ENCODE measurements at regions not wholly inside any gene's neighbourhood (a gene's known extent, or its start where the extent isn't known, plus 50 kb on each side); places are given as distances from the start of the nearest gene placed in this dataset.

DNA sequence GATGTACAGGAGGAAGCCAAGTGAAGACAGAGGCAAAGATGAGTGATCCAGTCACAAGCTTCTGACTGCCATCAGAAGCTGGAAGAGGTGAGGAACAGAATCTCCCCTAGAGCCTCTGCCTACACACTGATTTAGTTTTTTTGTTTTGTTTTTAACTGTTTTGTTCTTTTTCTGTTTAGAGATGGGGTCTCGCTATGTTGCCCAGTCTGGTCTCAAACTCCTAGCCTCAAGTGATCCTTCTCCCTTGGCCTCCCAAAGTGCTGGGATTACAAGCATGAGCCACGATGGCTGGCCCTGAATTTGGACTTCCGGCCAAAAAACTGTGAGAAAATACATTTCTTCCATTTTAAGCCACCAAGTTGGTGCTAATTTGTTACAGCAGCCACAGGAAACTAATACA, 204.7 kb upstream of the ZNF608 start:
- TF ChIP-seq ZBTB33 (IDR thresholded peaks at IDR 0.05) (no peak), MAX (IDR thresholded peaks at IDR 0.05) (no peak), ATF3 (IDR thresholded peaks at IDR 0.05) (no peak), GABPA (IDR thresholded peaks at IDR 0.05 in 1 of 2, conservative IDR thresholded peaks at IDR 0.05 in 1 of 2) (no peak)
- TF ChIP-seq, protein P1, sequence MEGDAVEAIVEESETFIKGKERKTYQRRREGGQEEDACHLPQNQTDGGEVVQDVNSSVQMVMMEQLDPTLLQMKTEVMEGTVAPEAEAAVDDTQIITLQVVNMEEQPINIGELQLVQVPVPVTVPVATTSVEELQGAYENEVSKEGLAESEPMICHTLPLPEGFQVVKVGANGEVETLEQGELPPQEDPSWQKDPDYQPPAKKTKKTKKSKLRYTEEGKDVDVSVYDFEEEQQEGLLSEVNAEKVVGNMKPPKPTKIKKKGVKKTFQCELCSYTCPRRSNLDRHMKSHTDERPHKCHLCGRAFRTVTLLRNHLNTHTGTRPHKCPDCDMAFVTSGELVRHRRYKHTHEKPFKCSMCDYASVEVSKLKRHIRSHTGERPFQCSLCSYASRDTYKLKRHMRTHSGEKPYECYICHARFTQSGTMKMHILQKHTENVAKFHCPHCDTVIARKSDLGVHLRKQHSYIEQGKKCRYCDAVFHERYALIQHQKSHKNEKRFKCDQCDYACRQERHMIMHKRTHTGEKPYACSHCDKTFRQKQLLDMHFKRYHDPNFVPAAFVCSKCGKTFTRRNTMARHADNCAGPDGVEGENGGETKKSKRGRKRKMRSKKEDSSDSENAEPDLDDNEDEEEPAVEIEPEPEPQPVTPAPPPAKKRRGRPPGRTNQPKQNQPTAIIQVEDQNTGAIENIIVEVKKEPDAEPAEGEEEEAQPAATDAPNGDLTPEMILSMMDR (IDR thresholded peaks at IDR 0.05; ENCODE audit: low read depth, low read length, missing input control) = no peak

All from liver (tissue), 3 donors.